GM18508 (cell line): ENCODE measurements at regions not wholly inside any gene's neighbourhood (a gene's known extent, or its start where the extent isn't known, plus 50 kb on each side); places are given as distances from the start of the nearest gene placed in this dataset.
"Not testable (repeated sequence)": the region's sequence is repeated elsewhere in the genome, so short reads cannot be mapped to it uniquely, and the experiment has no call there.

Experiments
- ATAC-seq: cut with Tn5 transposase; IDR thresholded peaks from one replicate; pipeline ENCODE4 v1.9.1; 2021; ENCODE audit warnings: moderate number of reproducible peaks; ENCODE audit not compliant: insufficient read depth, unreplicated experiment

DNA sequence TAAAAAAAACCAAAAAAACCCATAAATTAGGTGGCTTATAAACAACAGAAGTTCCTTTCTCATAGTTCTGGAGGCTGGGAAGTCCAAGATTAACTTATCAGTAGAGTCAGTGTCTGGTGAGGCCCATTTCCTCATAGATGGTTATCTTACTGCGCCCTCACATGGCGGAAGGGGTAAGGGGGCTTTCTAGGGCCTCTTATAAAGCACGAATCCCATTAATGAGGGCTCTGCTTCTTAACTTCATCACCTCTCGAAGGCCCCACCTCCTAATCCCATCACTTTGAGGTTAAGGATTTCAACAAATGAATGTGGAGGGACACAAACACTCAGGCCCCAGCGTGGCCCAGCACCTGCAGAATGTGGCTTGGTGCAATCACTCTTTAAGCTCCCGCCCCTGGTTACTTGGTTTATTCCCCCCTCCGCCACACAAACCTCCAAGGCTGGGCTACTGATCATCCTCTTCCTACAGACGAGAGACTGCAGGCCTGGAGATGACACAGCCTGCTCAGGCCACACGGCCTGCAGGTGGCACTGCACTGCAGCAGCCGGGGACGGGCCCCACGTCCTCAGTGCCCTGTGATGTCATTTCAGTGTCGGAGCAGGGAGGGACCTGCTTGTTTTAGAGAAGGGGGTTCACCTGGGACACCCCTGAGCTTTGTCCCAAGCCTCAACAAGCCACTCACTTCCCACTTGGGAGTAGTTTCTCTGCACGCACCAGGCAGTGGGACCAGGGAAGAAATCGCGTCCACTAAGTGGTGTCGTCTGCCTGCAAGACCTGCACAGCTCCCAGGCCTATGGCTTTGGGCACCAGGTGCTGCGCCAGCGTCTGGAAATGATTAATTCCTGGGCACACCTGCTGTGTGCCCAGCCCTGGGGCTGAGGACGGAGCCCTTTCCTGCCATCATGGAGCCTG lies 178.5 kb downstream of the NPIPB11 start:
- not testable (repeated sequence) for ATAC-seq

DNA sequence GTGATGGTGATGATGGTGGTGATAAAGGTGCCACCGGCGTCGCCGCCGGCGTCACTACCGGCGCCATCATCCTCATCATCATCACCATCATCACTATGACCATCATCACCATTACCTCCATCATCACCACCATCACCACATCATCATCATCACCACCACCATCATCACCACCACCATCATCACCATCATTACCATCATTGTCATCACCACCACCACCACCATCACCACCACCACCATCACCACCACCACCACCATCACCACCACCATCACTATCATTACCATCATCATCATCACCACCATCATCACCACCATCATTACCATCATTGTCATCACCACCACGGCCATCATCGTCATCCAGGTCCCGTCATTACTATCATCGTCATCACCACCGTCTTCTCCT lies 179.7 kb downstream of the NPIPB11 start:
- ATAC-seq: no peak

DNA sequence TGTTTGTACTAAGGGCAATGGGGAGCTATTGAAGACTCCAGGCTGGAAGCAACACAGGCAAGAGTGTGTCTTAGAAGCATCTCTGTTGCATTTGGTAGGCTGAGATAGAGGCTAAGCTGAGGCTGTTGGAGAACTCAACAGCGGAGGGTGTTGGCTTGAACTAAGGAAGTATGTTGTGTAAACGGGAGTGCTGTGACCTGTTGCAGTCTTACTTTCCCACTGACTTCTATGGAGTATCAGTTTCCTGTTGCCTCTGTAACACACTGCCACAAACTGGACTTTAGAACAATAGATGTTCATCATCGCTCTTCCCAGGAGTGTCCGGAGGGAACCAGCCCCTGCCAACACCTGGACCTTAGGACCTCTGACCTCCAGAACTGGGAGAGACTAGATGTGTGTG lies 181.8 kb downstream of the NPIPB11 start:
- ATAC-seq: not testable (repeated sequence)

DNA sequence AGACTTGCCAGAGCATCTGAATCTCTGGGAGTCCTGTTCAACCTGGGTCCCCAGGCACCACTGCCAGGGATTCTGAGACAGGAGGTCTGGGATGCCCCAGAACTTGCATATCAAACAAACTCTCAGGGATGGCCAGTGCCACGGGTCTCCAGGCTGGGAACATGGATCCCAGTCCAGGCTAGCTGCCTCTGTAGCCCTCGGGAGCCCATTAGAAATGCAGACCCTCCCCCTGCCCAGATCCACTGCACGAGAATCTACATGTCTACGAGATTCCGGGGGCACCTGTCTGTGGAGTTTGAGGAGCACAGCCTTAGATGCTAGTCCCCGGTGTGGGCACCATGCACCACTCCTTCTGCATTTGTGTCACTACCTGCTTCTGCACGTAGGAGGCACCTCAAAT lies 183.9 kb downstream of the NPIPB11 start:
- not testable (repeated sequence) for ATAC-seq

DNA sequence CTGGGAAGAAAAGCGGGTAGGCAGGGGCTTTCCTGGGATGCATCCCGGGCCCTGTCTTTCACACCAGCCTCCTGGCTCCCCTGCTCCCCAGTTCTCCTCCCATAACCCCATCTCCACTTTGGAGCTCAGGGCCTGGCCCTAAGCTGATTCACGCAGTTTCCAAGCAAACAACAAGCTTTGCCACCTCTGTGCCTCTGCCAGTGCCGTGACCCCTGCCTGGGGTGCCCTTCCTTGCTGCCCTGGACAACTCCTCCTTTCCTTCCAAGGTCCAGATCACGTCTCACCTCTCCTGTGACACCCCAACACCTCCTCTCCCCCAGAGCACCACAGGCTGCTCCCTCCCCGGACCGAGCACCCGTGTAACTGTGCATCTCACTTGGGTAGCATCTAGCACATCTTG lies 184.5 kb downstream of the NPIPB11 start:
- not testable (repeated sequence) for ATAC-seq

DNA sequence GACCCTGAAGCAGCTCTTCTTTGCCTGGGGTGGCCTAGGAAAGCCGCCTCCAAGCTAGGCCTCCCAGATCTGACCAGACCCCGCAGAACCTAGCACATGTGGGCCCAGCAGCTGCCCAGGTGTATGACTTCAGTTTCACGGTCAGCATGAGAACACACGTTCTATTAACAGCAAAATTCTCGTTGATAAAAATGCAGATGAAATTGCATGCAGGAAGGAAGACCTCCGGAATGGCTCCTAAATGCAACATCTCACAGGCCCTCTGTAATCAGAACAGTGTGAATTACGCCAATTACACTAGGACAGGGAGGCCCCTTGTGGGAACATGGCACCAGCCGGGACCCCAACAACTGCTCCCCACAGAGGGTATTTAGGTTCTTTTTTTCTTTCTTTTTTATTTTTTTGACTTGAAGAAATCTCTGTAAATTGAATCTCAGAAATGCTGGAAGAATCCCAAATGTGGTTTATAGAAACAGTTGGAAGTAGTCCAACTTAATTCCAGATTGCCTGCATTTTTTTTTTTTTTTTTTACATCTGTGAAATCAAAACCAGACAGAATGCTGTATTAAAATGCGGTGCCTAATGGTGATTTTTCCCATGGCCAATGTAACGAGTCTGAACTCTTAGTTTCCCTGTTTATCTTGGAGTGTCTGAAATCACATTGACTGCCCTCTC lies 185.1 kb downstream of the NPIPB11 start:
- not testable (repeated sequence) for ATAC-seq

DNA sequence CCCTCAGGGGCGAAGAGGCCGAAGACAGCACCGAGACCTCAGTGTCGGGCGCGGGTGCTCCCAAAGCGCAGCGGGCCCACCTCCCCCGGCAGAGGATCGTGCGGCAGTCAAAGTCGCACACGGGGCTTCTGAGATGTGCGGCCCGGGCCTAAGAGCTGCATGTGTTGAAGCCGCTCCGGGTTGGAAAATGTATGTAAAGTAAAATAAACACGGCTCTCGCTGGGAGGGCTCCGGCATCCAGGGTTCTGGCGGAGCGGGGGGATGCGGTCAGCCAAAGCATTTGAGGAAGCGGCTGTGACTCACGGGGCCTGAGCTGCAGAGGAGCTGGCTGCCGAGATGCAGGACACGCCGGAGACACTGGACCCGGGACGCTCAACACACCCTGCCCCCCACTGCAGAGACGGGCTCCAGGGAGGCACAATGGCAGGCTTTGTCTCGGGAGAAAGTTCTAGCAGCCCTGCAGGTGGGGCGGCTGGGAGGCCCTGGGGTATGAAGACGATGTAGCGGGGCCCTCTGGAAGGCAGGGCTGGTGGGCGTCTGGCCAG lies 185.8 kb downstream of the NPIPB11 start:
- not testable (repeated sequence) for ATAC-seq

DNA sequence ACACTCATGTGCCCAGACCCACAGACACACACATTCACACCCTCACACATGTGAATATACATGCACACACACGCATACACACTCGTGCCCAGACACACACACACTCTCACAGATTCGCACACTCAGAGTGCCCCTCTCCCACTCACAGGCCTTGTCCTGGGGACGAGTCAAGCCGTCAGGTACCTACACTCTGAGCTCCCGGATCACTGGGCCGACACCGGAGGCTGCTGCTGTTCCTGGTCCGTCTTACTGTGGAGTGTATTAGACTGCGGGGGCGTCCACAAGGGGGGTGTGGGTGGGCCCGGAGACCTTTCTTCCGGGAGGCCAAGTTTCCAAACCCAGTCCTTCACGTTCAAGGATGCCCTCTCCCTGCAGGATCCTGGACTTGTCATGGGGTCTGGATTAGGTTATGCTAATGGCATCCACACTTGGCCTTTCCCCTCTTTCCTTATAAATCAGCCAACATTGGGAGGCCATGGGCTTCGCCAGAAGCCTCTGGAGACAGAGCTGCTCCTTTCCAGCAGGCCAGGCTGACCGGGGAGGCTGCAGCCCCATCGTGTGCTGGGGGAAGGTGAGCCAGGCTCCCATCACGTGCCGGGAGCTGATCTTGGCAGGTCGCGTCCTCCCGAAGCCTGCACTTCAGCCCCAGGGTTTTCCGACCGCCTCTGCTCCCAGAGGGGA lies 186.4 kb downstream of the NPIPB11 start:
- ATAC-seq: not testable (repeated sequence)

DNA sequence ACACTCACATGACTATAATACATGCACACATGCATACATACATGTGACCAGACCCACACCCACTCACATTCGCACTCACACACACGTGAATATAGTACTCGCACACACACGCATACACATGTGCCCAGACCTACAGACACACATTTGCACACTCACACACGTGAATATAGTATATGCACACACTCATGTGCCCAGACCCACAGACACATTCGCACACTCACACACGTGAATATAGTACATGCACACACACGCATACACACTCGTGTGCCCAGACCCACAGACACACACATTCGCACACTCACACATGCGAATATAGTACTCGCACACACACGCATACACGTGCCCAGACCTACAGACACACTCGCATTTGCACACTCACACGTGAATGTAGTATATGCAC lies 186.9 kb downstream of the NPIPB11 start:
- ATAC-seq: not testable (repeated sequence)

DNA sequence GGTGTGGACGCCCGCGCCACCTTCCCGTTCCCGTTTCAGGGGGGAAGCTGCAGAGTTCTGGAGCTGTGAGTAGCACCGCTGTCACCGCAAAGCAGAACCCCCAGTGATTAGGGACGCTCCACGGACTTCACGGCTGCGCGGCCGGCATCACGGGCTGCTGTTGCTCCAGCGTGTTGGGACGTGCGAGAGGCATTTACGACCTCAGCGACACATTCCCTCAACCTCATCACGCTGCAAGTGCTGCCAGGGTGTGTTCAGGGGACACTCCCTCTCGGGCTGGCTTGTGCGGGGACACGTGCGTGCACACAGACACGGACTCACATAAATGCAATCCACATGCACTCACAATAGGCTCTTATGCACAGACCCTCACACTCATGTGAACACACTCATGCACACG lies 187.9 kb downstream of the NPIPB11 start:
- not testable (repeated sequence) for ATAC-seq

DNA sequence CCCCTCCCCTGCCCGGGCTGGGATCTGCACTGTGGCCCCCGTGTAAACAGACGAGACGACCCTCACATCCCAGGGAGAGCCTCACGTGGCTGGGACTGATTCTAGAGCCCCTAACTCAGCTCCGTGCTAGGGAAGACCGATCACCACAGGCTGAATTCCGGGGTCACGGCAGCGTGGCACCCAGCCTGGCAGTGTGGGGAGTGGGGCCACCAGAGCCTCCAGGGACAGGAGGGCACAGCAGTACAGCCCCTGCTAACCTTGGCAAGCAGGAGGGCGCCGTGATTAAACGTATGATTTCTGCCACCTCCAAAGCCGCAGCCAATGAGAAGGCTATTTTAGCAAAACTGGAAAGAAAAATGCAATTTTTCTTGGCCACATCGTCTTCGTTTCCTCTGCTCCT lies 188.3 kb downstream of the NPIPB11 start:
- ATAC-seq: not testable (repeated sequence)

DNA sequence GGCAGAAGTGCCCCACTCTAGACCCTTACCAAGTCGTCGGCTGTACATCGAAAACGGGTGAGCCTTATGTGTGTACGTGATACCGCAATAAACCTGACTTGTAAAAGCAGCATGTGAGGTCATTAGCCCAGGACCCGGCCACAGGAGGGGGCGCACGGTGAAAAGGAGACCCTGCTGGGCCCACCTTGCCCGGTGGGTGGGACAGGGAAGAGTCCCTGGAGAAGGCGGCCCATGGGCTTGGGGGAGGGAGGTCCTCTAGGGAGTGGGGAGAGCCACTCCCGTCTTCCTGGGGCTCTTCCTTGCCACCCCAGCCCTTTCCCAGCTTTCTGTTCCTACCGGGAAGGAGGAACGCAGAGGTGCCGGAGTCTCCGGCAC lies 188.8 kb downstream of the NPIPB11 start:
- not testable (repeated sequence) for ATAC-seq

DNA sequence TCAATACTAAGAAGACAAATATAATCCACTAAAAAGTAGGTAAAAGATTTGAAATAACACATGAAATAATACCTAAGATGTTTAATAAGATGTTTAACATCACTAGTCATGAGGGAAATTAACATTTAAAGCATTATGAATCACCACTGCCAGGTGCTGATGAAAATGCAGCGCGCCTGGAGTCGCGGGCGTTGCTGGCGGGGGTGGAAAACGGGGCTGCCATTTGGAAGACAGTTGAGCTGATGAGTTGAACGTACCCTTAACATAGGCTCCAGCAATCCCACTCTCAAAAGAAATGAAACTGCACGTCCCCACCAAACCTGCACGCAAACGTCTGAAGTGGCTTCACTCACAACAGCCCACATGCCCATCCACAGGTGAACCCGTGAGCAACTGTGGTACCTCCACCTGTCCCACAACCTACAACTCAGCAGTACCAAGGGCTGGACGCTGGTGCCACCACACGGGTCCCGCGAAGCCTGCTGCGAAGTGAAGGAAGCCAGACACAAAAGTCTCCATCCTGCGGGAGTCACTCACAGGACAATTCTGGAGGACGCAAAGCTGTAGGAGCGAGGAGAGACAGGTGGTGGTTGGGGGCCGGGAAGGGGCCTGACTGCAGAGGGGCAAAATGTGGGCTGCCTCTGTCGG lies 189.3 kb downstream of the NPIPB11 start:
- ATAC-seq: not testable (repeated sequence)

DNA sequence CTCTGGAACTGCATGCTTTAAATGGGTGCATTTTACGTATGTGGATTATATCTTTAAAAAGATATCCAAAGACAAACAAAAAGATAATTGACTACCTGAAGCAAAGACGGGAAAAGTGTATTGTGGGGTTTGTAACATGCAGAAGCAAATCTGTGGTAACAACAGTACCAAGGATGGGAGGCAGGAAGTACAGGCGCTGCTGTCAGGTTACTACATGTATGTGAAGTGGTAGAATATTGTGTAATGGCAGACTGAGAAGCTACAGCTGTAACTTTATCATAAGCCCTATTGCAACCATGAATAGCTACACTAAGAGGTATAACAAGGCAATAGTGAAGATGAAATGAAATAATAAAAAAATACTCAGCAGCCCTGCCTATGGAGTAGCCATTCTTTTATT lies 192.7 kb downstream of the NPIPB11 start:
- ATAC-seq: not testable (repeated sequence)

DNA sequence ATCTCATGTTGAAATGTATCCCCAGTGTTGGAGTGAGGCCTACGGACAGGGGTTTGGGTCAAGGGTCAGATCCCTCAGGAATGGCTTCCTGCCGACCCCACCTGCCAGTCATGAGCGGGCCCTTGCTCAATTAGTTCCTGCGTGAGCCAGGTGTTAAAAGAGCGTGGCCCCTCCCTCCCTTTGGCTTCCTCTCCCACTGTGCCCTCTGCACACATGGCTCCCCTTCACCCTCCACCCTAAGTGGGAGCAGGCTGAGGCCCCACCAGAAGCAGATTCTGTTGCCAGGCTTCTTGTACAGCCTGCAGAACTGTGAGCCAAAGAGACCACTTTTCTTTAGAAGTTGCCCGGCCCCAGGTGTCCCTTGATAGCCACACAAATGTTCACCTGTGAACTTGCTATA lies 193.3 kb downstream of the NPIPB11 start:
- not testable (repeated sequence) for ATAC-seq

DNA sequence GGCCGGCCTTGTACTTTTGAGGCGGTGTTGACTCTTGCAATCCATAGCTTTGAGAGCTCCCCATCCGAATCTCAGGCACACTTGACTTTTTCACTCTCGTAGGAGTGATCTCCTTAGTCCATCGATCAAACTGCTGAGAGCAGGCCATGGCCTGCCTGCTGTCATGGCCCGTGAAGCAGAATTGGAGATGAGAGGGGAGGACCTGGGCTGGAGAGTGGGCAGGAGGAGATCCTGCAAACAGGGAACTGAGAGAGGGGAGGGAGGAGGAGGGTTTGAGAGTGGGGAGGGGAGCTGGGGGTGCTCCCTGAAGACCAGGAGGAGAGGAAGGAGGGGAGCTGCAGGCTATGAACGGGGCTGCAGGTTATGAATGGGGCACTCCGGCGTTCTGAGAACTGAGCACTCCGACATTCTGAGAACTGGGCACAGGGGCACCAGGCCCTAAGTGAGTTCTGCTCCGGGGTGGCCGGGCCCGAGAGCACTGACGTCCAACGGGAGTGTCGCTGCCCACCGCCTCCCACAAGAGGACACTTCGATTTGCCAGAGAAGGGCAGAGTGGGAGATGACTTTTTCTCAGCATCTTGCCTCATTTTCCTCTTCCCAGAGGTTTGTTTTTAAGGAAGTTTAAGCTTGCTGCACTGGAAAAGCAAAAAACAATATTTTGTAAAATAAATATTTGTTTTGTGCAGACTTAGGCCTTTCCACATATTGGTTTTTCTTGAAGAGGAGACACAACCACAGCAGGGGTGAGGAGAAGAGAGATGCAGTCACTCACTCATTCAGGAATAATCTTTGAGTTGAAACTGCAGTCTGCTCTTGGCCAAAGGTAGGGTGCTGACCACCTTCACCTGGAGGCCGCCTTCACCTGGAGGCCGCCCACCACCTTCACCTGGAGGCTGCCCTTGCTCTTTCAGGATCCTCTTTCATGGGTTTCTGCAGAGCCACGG lies 194.2 kb downstream of the NPIPB11 start:
- not testable (repeated sequence) for ATAC-seq

DNA sequence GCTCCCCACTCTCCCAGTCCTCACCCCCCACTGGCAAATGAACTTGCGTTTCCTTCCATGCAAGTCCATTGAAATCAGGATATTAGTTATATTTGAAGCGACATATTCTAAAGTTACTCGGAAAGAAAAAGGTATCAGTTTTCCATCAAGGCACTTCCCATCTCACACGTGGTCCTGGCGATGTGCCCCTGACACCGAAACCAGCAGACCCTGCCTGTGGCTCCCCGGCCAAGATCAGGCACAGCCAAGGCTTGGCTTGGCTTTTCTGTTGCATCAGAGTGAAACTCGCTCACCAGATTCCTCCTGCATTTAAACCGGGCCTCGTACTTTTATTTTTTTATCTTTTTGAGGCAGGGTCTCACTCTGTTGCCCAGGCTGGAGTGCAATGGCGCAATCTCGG lies 195.1 kb downstream of the NPIPB11 start:
- ATAC-seq: not testable (repeated sequence)

DNA sequence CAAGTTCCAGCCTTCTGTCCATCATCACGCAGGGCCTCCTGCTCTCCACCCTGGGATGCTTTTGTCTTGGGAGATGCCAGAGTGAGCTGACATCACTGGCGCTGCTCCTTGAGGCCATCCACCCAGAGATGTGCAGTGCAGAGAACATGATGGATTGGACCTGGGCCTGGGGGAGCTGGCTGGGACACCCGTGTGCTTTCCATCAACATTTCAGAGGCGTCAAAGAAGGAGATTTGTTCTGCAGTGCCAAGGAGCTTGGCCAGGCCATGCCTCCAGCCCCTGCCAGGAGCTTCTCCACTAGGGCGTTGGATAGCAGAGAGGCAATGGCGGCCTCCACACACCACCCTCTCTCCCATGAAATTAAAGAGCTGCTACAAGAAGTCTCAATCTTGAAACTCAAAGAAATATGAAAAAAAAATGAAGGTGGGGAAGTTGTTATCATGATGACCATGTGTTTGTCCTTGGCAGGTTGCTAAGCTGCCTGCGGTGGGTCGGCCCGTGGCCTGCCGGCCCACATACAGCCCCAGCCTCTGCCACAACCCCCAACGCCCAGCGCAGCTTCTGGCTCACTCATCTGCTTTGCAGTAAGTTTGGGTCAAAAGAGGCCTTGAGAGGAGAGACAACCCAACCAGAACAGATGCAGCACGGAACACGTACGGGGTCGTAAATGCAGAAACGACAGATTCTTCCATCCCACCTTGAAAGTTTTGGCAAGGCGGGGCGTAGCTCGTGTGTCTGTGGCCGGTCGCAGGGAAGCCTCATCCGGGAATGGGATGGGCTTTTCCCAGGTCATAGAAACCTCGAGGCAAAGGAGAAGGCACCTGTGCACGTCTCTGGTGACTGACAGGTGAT lies 196.0 kb downstream of the NPIPB11 start:
- ATAC-seq: not testable (repeated sequence)
